ENCODE measurements at regions not wholly inside any gene's neighbourhood (a gene's known extent, or its start where the extent isn't known, plus 50 kb on each side); places are given as distances from the start of the nearest gene placed in this dataset.

DNA sequence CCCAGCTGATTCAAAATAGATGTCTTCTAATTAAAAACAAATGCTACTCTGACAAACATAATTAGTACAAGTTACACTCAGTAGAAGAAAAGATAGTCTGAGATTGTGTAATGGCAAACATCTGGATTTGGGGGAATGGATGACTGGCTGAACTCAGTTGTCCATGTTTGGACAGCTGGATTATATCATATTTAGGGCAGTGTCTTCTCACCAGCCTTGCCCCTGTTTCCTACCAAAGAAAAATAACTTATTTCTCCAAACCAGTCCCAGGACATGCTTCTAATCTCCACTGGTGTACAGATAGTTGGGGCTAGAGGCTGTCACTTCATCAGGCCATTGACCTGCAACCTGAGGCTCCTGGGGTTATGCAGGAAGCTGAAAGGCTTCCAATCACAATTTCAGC lies 237.3 kb downstream of the USP46 start:
- TF ChIP-seq CTCF (IDR thresholded peaks at IDR 0.05; ENCODE audit: poor library complexity, severe bottlenecking) (no peak), TAF1 (IDR thresholded peaks at IDR 0.05; ENCODE audit: low read depth) (no peak), EZH2 (IDR thresholded peaks at IDR 0.05; ENCODE audit: borderline replicate concordance, insufficient read depth, low read length, poor library complexity, severe bottlenecking) (no peak), POLR2AphosphoS5 (IDR thresholded peaks at IDR 0.05) (no peak), SMC3 (conservative IDR thresholded peaks at IDR 0.05; ENCODE audit: poor library complexity) (no peak), RAD21 (conservative IDR thresholded peaks at IDR 0.05) (no peak), EP300 (conservative IDR thresholded peaks at IDR 0.05; ENCODE audit: poor library complexity, severe bottlenecking) (no peak), MXI1 (conservative IDR thresholded peaks at IDR 0.05; ENCODE audit: poor library complexity, severe bottlenecking) (no peak)
- TF ChIP-seq, protein P1, sequence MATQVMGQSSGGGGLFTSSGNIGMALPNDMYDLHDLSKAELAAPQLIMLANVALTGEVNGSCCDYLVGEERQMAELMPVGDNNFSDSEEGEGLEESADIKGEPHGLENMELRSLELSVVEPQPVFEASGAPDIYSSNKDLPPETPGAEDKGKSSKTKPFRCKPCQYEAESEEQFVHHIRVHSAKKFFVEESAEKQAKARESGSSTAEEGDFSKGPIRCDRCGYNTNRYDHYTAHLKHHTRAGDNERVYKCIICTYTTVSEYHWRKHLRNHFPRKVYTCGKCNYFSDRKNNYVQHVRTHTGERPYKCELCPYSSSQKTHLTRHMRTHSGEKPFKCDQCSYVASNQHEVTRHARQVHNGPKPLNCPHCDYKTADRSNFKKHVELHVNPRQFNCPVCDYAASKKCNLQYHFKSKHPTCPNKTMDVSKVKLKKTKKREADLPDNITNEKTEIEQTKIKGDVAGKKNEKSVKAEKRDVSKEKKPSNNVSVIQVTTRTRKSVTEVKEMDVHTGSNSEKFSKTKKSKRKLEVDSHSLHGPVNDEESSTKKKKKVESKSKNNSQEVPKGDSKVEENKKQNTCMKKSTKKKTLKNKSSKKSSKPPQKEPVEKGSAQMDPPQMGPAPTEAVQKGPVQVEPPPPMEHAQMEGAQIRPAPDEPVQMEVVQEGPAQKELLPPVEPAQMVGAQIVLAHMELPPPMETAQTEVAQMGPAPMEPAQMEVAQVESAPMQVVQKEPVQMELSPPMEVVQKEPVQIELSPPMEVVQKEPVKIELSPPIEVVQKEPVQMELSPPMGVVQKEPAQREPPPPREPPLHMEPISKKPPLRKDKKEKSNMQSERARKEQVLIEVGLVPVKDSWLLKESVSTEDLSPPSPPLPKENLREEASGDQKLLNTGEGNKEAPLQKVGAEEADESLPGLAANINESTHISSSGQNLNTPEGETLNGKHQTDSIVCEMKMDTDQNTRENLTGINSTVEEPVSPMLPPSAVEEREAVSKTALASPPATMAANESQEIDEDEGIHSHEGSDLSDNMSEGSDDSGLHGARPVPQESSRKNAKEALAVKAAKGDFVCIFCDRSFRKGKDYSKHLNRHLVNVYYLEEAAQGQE (IDR thresholded peaks at IDR 0.05; ENCODE audit: borderline replicate concordance), result no peak

All from neural cell (in vitro differentiated cells).